ENCODE measurements at regions not wholly inside any gene's neighbourhood (a gene's known extent, or its start where the extent isn't known, plus 50 kb on each side); places are given as distances from the start of the nearest gene placed in this dataset.
"Not testable (repeated sequence)": the region's sequence is repeated elsewhere in the genome, so short reads cannot be mapped to it uniquely, and the experiment has no call there.

- no peak for DNase-seq
Observed at GRCh38 chr13:82291852-82292251, 1590.4 kb downstream of the SLITRK1 start.

GRCh38 chr13:82275644-82276043 is 1606.6 kb downstream of the SLITRK1 start:
- DNase-seq = no peak

GRCh38 chr13:82259284-82259683 is 1623.0 kb downstream of the SLITRK1 start:
- no peak for DNase-seq

GRCh38 chr13:82257790-82258507 is 1624.3 kb downstream of the SLITRK1 start:
- no peak for DNase-seq

- no peak for DNase-seq
Observed at GRCh38 chr13:82248762-82249161, 1633.5 kb downstream of the SLITRK1 start.

- DNase-seq = no peak
Observed at GRCh38 chr13:82245860-82246259, 1636.4 kb downstream of the SLITRK1 start.

GRCh38 chr13:82224806-82225205 is 1657.5 kb downstream of the SLITRK1 start:
- DNase-seq = no peak

GRCh38 chr13:82221621-82222020 is 1660.7 kb downstream of the SLITRK1 start:
- DNase-seq = no peak

GRCh38 chr13:82220641-82221040 is 1661.6 kb downstream of the SLITRK1 start:
- no peak for DNase-seq

- no peak for DNase-seq
Observed at GRCh38 chr13:82216165-82216564, 1666.1 kb downstream of the SLITRK1 start.

GRCh38 chr13:82214341-82214740 is 1667.9 kb downstream of the SLITRK1 start:
- no peak for DNase-seq

GRCh38 chr13:82206241-82206640 is 1676.0 kb downstream of the SLITRK1 start:
- no peak for DNase-seq

- DNase-seq = no peak
Observed at GRCh38 chr13:82202398-82202797, 1679.9 kb downstream of the SLITRK1 start.

GRCh38 chr13:82196087-82196486 is 1686.2 kb downstream of the SLITRK1 start:
- no peak for DNase-seq

GRCh38 chr13:82187227-82187626 is 1695.0 kb downstream of the SLITRK1 start:
- DNase-seq = no peak

- DNase-seq = no peak
Observed at GRCh38 chr13:82176751-82177150, 1705.5 kb downstream of the SLITRK1 start.

- no peak for DNase-seq
Observed at GRCh38 chr13:82165396-82166174, 1716.7 kb downstream of the SLITRK1 start.

- not testable (repeated sequence) for DNase-seq
Observed at GRCh38 chr13:82164780-82165395, 1717.4 kb downstream of the SLITRK1 start.

- DNase-seq = no peak
Observed at GRCh38 chr13:82147526-82147925, 1734.7 kb downstream of the SLITRK1 start.

GRCh38 chr13:82136880-82137279 is 1745.4 kb downstream of the SLITRK1 start:
- no peak for DNase-seq

- DNase-seq = no peak
Observed at GRCh38 chr13:82129281-82129680, 1753.0 kb downstream of the SLITRK1 start.

GRCh38 chr13:82118589-82118988 is 1763.7 kb downstream of the SLITRK1 start:
- no peak for DNase-seq

- no peak for DNase-seq
Observed at GRCh38 chr13:82116422-82116989, 1765.8 kb downstream of the SLITRK1 start.

GRCh38 chr13:82115391-82115790 is 1766.9 kb downstream of the SLITRK1 start:
- DNase-seq = no peak
